Nephron progenitor cell (in vitro differentiated cells): ENCODE measurements at regions not wholly inside any gene's neighbourhood (a gene's known extent, or its start where the extent isn't known, plus 50 kb on each side); places are given as distances from the start of the nearest gene placed in this dataset.
A peak's percentile ranks its signal among the peaks of the same experiment; 100 is the strongest.

Source experiments
- DNase-seq: peaks from one replicate; pipeline ENCODE4 v3.0.0; 2021
- H3K27ac Mint-ChIP-seq: 2 replicates; pipeline ENCODE4 v1.8.0; 2021; ENCODE audit warnings: mild to moderate bottlenecking, moderate library complexity, mixed read lengths
- H3K27me3 Mint-ChIP-seq: 2 replicates; pipeline ENCODE4 v1.8.0; 2021; ENCODE audit warnings: mild to moderate bottlenecking, low read depth, mixed read lengths; ENCODE audit not compliant: poor library complexity
- H3K36me3 Mint-ChIP-seq: 2 replicates; pipeline ENCODE4 v1.8.0; 2021; ENCODE audit warnings: low read depth, mixed read lengths
- H3K4me1 Mint-ChIP-seq: 2 replicates; pipeline ENCODE4 v1.8.0; 2021; ENCODE audit warnings: mixed read lengths
- H3K4me3 Mint-ChIP-seq: 2 replicates; pipeline ENCODE4 v1.8.0; 2021; ENCODE audit warnings: mild to moderate bottlenecking, moderate library complexity, mixed read lengths
- H3K9me3 Mint-ChIP-seq: 2 replicates; pipeline ENCODE4 v1.8.0; 2021; ENCODE audit warnings: mild to moderate bottlenecking, moderate library complexity, mixed read lengths
- CTCF ChIP-seq: fragments of 200-600 bp; sonication (generic); IDR thresholded peaks from 2 replicates; pipeline ENCODE4 v1.5.0; 2021; ENCODE audit warnings: antibody characterized with exemption

GRCh38 chr9:81416476-81417298 is 272.7 kb downstream of the TLE1 start:
- Mint-ChIP-seq H3K27ac (peak overlapping the region; percentile 5), H3K4me1 (peaks cover 15% of the 10 kb centered on the region), H3K9me3 (peaks cover 36% of the 10 kb centered on the region), H3K36me3 (peaks cover 19% of the 10 kb centered on the region), H3K4me3 (no peak overlapping the region), H3K27me3 (no peaks in the 10 kb centered on the region)
- no peak for DNase-seq
- TF ChIP-seq CTCF = no peak

GRCh38 chr9:81414836-81415235 is 274.5 kb downstream of the TLE1 start:
- DNase-seq = no peak
- Mint-ChIP-seq H3K27me3 (no peaks in the 10 kb centered on the region), H3K4me1 (peaks cover 15% of the 10 kb centered on the region), H3K9me3 (peaks cover 35% of the 10 kb centered on the region), H3K36me3 (peaks cover 15% of the 10 kb centered on the region), H3K27ac (no peak overlapping the region), H3K4me3 (no peak overlapping the region)
- no peak for TF ChIP-seq CTCF

GRCh38 chr9:81411961-81412360 is 277.4 kb downstream of the TLE1 start:
- Mint-ChIP-seq H3K36me3 (peaks cover 20% of the 10 kb centered on the region), H3K4me1 (peaks cover 5% of the 10 kb centered on the region), H3K4me3 (no peak overlapping the region), H3K9me3 (peaks cover 32% of the 10 kb centered on the region), H3K27ac (no peak overlapping the region), H3K27me3 (no peaks in the 10 kb centered on the region)
- no peak for TF ChIP-seq CTCF
- no peak for DNase-seq

- DNase-seq = no peak
- no peak overlapping the region for H3K4me3 Mint-ChIP-seq
- H3K27me3 Mint-ChIP-seq = no peaks in the 10 kb centered on the region
- no peak for TF ChIP-seq CTCF
- peaks cover 17% of the 10 kb centered on the region for H3K4me1 Mint-ChIP-seq
- peaks cover 32% of the 10 kb centered on the region for H3K9me3 Mint-ChIP-seq
- H3K36me3 Mint-ChIP-seq = peaks cover 20% of the 10 kb centered on the region
- H3K27ac Mint-ChIP-seq = no peak overlapping the region
Measured at GRCh38 chr9:81410201-81410600, 279.1 kb downstream of the TLE1 start.

- Mint-ChIP-seq H3K9me3 (peaks cover 39% of the 10 kb centered on the region), H3K4me3 (no peak overlapping the region), H3K36me3 (peaks cover 27% of the 10 kb centered on the region), H3K27ac (no peak overlapping the region), H3K4me1 (peaks cover 29% of the 10 kb centered on the region), H3K27me3 (peaks cover 4% of the 10 kb centered on the region)
- TF ChIP-seq CTCF = no peak
- DNase-seq = no peak
Measured at GRCh38 chr9:81408951-81409350, 280.4 kb downstream of the TLE1 start.
